Epithelial cell of esophagus (primary cell): ENCODE measurements at regions not wholly inside any gene's neighbourhood (a gene's known extent, or its start where the extent isn't known, plus 50 kb on each side); places are given as distances from the start of the nearest gene placed in this dataset.

ENCODE experiments used
- DNase-seq: peaks from one replicate; pipeline ENCODE4 v3.0.0; 2010; ENCODE audit warnings: low read depth
- H3K4me3 ChIP-seq: 2 replicates; pipeline ENCODE4 v1.5.1; 2011; ENCODE audit warnings: mild to moderate bottlenecking, low read length, control low read depth
- TF ChIP-seq, protein P1 (sequence below): IDR thresholded peaks from 2 replicates; pipeline ENCODE4 v1.5.1; 2011; ENCODE audit warnings: low read depth, mild to moderate bottlenecking, low read length, control low read depth, inconsistent platforms; ENCODE audit not compliant: insufficient read depth; ENCODE audit errors: missing control alignments

- DNase-seq = no peak
- TF ChIP-seq, protein P1, sequence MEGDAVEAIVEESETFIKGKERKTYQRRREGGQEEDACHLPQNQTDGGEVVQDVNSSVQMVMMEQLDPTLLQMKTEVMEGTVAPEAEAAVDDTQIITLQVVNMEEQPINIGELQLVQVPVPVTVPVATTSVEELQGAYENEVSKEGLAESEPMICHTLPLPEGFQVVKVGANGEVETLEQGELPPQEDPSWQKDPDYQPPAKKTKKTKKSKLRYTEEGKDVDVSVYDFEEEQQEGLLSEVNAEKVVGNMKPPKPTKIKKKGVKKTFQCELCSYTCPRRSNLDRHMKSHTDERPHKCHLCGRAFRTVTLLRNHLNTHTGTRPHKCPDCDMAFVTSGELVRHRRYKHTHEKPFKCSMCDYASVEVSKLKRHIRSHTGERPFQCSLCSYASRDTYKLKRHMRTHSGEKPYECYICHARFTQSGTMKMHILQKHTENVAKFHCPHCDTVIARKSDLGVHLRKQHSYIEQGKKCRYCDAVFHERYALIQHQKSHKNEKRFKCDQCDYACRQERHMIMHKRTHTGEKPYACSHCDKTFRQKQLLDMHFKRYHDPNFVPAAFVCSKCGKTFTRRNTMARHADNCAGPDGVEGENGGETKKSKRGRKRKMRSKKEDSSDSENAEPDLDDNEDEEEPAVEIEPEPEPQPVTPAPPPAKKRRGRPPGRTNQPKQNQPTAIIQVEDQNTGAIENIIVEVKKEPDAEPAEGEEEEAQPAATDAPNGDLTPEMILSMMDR = no peak
- no peak overlapping the region for H3K4me3 ChIP-seq
These were observed 1114.3 kb downstream of the IGSF11 start for GRCh38 chr3:117920253-117920898.

GRCh38 chr3:117921411-117921810 is 1113.2 kb downstream of the IGSF11 start:
- no peak for DNase-seq
- no peak overlapping the region for H3K4me3 ChIP-seq
- TF ChIP-seq, protein P1 = no peak

DNA sequence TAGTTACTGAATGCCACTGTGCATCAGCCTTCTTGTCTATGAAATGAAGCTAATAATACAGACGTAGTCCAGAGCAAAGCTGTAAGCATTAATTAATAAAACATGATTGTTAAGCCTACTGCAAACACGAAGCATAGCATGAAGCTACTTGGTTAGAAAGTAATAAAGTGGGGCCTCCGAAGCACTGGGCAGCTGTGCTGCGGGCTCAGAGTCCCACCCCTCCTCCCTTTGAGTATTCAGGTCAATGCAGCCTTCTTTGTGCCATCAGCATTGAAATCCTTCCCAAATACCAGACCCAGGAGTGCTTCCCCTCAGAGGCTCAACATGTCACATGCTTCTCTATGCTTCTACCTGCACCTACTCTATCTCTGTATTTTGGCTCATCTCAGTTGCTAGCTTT is 1112.6 kb downstream of the IGSF11 start:
- H3K4me3 ChIP-seq = no peak overlapping the region
- DNase-seq = no peak
- TF ChIP-seq, protein P1 = no peak

DNA sequence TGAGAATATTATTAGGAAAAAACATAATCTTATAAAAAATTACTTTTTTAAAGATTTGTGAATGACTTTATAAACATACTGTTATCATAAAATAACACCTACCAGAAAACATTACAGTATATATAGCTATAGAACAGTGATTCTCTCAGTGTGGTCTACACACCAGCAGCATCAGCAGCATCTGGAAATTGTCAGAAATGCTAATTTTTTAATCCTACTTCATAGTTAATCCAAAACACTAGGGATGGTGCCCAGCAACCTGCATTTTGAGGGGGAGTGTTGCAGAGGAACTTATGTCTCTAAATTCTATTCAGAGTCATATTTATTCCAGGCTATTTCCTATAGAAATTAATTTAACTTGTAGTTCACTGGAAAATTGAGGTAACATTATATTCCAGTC is 1107.8 kb downstream of the IGSF11 start:
- no peak for DNase-seq
- no peak overlapping the region for H3K4me3 ChIP-seq
- TF ChIP-seq, protein P1 = no peak

DNA sequence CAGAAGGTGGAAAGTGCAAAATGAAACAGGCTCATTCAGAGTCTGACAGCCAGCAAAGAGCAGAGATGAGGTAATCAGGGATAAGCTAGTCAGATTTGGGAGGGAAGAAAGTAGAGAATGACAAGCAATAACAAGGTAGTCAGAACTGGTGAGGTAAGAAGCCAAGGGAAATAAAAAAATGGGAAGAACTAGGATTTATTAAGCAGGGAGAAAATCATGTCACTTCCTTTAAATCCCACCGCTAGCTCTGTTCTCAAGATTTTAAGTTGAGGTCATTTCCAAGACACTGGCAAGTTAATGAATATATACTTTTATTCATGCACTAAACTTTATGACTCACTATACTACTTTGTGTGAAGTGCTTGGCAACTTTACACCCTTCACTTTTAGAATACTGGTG is 1106.8 kb downstream of the IGSF11 start:
- no peak overlapping the region for H3K4me3 ChIP-seq
- DNase-seq = peak; percentile 6
- TF ChIP-seq, protein P1 = no peak

DNA sequence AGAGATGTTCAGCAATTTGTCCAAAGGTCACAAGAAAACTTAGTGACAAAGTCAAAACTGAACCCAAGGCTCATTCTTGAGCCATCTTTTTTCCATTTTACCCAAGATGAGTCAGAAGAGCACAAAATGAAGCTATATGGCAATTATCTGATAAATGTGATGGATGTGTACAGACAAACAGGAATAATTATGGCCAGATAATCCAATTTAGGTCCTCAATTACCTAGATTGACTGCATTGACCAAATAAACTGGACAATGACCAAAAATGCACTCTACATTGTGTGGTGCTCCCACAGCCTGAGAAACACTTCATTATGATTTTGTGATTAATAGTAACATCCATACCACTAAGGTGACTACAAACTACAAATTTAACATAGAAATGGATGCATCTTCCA is 1105.8 kb downstream of the IGSF11 start:
- DNase-seq = no peak
- H3K4me3 ChIP-seq = no peak overlapping the region
- TF ChIP-seq, protein P1 = no peak

DNA sequence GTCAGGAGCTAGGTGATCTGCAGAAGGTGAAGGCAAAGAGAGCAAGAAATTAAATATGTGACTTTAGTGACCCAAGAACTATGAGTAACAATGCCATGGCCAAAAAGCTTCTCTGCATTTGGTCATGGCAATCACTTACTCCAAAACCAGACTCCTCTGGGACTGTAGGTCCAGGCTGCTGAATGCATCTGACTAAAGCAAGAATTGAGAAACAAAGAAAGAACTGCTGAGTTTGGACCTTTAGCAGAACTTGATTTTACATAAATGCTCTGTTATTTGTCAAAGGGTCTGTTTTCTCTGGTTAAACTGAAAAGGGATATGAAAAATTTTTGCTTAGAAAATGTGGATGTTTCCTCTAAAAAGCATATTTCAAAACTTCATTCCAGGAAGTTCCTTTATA is 1102.2 kb downstream of the IGSF11 start:
- H3K4me3 ChIP-seq = no peak overlapping the region
- TF ChIP-seq, protein P1 = no peak
- DNase-seq = no peak
